Hypothalamus (tissue), 51 donors: ENCODE measurements at regions not wholly inside any gene's neighbourhood (a gene's known extent, or its start where the extent isn't known, plus 50 kb on each side); places are given as distances from the start of the nearest gene placed in this dataset.
"Not testable (repeated sequence)": the region's sequence is repeated elsewhere in the genome, so short reads cannot be mapped to it uniquely, and the experiment has no call there.

Experiments used
- DNase-seq, 51 donors: peaks; one replicate each; lab custom pipeline; 2025; lab: John Stamatoyannopoulos, UW

- peak in 2 of 51 donors; percentile 4 to 7 for DNase-seq
Observed at GRCh38 chr18:22563164-22563583, 145.5 kb upstream of the CTAGE1 start.

- no peak for DNase-seq
Observed at GRCh38 chr18:22564036-22564435, 146.3 kb upstream of the CTAGE1 start.

- no peak for DNase-seq
Observed at GRCh38 chr18:22566703-22567420, 149.1 kb upstream of the CTAGE1 start.

GRCh38 chr18:22567794-22568193 is 150.1 kb upstream of the CTAGE1 start:
- DNase-seq: no peak

GRCh38 chr18:22570492-22570891 is 152.8 kb upstream of the CTAGE1 start:
- no peak for DNase-seq

GRCh38 chr18:22572341-22572740 is 154.6 kb upstream of the CTAGE1 start:
- DNase-seq: no peak

GRCh38 chr18:22579271-22579670 is 161.6 kb upstream of the CTAGE1 start:
- DNase-seq: no peak

- DNase-seq: no peak
Observed at GRCh38 chr18:22585333-22585732, 167.6 kb upstream of the CTAGE1 start.

GRCh38 chr18:22585821-22586220 is 168.1 kb upstream of the CTAGE1 start:
- DNase-seq: no peak

- DNase-seq: no peak
Observed at GRCh38 chr18:22591222-22591621, 173.5 kb upstream of the CTAGE1 start.

- no peak for DNase-seq
Observed at GRCh38 chr18:22594155-22594690, 176.5 kb upstream of the CTAGE1 start.

GRCh38 chr18:22601481-22601880 is 183.8 kb upstream of the CTAGE1 start:
- no peak for DNase-seq

- not testable (repeated sequence) for DNase-seq
Observed at GRCh38 chr18:22602456-22602855, 184.7 kb upstream of the CTAGE1 start.

- no peak for DNase-seq
Observed at GRCh38 chr18:22603902-22604301, 186.2 kb upstream of the CTAGE1 start.

- no peak for DNase-seq
Observed at GRCh38 chr18:22604390-22604985, 186.8 kb upstream of the CTAGE1 start.

- DNase-seq: no peak
Observed at GRCh38 chr18:22604986-22605421, 187.3 kb upstream of the CTAGE1 start.

- no peak for DNase-seq
Observed at GRCh38 chr18:22605736-22606135, 188.0 kb upstream of the CTAGE1 start.

GRCh38 chr18:22606563-22607283 is 189.0 kb upstream of the CTAGE1 start:
- no peak for DNase-seq

- DNase-seq: no peak
Observed at GRCh38 chr18:22607284-22607635, 189.5 kb upstream of the CTAGE1 start.

- DNase-seq: no peak
Observed at GRCh38 chr18:22608847-22609246, 191.1 kb upstream of the CTAGE1 start.

- no peak for DNase-seq
Observed at GRCh38 chr18:22609642-22610041, 191.9 kb upstream of the CTAGE1 start.
